ENCODE measurements at regions not wholly inside any gene's neighbourhood (a gene's known extent, or its start where the extent isn't known, plus 50 kb on each side); places are given as distances from the start of the nearest gene placed in this dataset.
"Not testable (repeated sequence)": the region's sequence is repeated elsewhere in the genome, so short reads cannot be mapped to it uniquely, and the experiment has no call there.

- TF ChIP-seq CTCF (conservative IDR thresholded peaks at IDR 0.05 in 1 of 2, IDR thresholded peaks at IDR 0.05 in 1 of 2; ENCODE audit: extremely low read depth in 1 of 2, insufficient read depth in 1 of 2, low read depth in 1 of 2, low read length in 2 of 2); EZH2 (IDR thresholded peaks at IDR 0.05; ENCODE audit: borderline replicate concordance, low read length): not testable (repeated sequence)
Observed at GRCh38 chr15:81875717-81876116, 170.1 kb downstream of the MEX3B start.
